Muscle of leg (tissue), 3 donors: ENCODE measurements at regions not wholly inside any gene's neighbourhood (a gene's known extent, or its start where the extent isn't known, plus 50 kb on each side); places are given as distances from the start of the nearest gene placed in this dataset.
A peak's percentile ranks its signal among the peaks of the same experiment; 100 is the strongest.

Experiments
- DNase-seq: peaks from one replicate; pipeline ENCODE4 v3.0.0; 2013
- H3K27ac ChIP-seq: one replicate; pipeline ENCODE4 v1.5.1; 2013; ENCODE audit warnings: mild to moderate bottlenecking, low read length, control low read depth
- H3K27me3 ChIP-seq: one replicate; pipeline ENCODE4 v1.6.1; 2013; ENCODE audit warnings: low read length; ENCODE audit not compliant: control insufficient read depth, insufficient read depth
- H3K36me3 ChIP-seq: one replicate; pipeline ENCODE4 v1.6.1; 2013; ENCODE audit warnings: low read length; ENCODE audit not compliant: control insufficient read depth, insufficient read depth
- H3K4me1 ChIP-seq: one replicate; pipeline ENCODE4 v1.6.1; 2013; ENCODE audit warnings: low read length; ENCODE audit not compliant: control insufficient read depth, insufficient read depth
- H3K4me3 ChIP-seq: one replicate; pipeline ENCODE4 v1.5.1; 2013; ENCODE audit warnings: low read length, control low read depth
- H3K9me3 ChIP-seq: replicated peaks from 2 replicates; pipeline ENCODE4 v1.6.1; 2013; ENCODE audit warnings: low read depth, low read length; ENCODE audit not compliant: control insufficient read depth
- WGBS: methylation state at CpG from one replicate; pipeline ENCODE4 v1.1.5; 2013; ENCODE audit warnings: missing lambda C conversion rate; ENCODE audit not compliant: insufficient coverage; 5-methylcytosine and 5-hydroxymethylcytosine counted together

DNA sequence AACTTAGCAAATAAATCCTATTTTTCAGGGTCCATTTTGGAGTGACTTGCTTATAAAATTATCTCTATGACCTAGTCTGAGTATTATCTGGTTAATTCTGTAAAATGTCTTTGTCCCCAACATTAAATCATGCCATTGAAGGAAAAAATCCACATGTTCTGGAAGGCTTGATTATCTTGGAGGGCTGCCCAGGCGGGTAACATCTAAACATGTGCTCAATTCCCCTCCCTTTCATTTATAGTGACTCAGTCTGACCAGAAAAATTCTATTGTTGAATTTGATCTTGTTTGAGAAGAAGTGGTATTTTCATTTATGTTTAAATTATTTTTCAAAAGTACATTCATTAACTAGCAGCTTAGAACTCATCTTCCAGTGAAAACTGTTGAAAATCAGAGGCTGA lies 55.4 kb upstream of the SLC10A7 start:
- Histone ChIP-seq H3K4me3 (no peak overlapping the region), H3K4me1 (no peaks in the 10 kb centered on the region), H3K27me3 (no peaks in the 10 kb centered on the region), H3K36me3 (no peaks in the 10 kb centered on the region), H3K9me3 (no peaks in the 10 kb centered on the region), H3K27ac (no peak overlapping the region)
- DNase-seq: no peak
- no CpG with 5 or more reads among the region's 1 CpG for WGBS

DNA sequence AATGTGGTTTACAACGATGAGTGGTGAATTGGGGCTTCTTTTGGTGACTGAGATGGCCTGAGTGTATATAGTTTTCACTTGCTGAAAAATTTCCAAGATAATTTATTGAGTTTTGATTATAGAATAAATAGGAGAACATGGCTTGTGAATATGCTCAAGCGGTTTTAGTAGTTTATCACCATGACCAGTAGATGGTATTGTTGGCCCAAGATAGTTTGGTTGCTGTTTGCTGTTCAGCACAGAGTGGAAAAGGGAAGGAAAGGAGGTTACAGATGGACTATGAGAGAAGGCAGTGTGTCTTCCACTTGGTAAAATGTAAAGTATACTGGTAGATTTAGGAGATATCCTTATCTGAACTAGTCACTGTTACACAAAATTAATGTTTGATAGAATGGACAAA lies 55.8 kb upstream of the POU4F2 start:
- 39% methylated on average over 2 of the region's 2 CpGs for WGBS
- no peaks in the 10 kb centered on the region for H3K4me1 ChIP-seq

DNA sequence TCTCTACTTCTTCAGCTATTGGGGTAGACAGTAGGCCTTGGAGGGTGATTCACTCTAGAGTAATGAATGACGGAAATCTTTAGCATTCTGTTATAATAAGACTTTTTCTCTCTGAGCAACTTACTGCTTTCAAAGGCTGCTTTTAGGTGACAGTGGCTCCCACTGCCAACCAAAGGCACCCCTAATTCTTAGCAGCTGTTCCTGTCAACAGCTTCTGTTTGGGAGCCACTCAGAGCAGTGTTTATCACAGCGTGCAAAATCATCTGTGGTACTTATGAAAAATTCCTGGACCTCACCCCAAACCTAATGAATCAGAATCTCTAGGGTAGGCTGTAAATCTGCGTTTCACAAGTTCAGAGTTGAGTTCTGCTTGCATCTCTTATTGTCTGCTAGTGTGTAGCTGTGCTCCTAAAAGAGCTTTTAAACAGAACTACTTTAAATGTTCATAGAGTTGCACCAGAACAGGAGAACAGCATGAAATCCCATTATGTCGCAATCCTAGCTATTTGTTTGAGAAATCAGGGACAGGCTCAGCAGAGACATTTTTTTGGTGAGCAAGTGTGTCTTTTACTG lies 52.8 kb upstream of the POU4F2 start:
- H3K4me1 ChIP-seq: no peaks in the 10 kb centered on the region
- no peak overlapping the region for H3K4me3 ChIP-seq
- WGBS: no CpG with 5 or more reads among the region's 4 CpGs
- no peak overlapping the region for H3K27ac ChIP-seq
- no peaks in the 10 kb centered on the region for H3K36me3 ChIP-seq
- no peaks in the 10 kb centered on the region for H3K9me3 ChIP-seq
- peak; percentile 18 for DNase-seq
- no peaks in the 10 kb centered on the region for H3K27me3 ChIP-seq

More for the DNA sequence above, 55.8 kb upstream of the POU4F2 start:
- Histone ChIP-seq H3K36me3 (no peaks in the 10 kb centered on the region), H3K27ac (no peak overlapping the region), H3K4me3 (no peak overlapping the region), H3K9me3 (no peaks in the 10 kb centered on the region), H3K27me3 (no peaks in the 10 kb centered on the region)
- DNase-seq: no peak
